PFSK-1 (cell line): ENCODE measurements at regions not wholly inside any gene's neighbourhood (a gene's known extent, or its start where the extent isn't known, plus 50 kb on each side); places are given as distances from the start of the nearest gene placed in this dataset.

Source experiments
- POLR2AphosphoS5 ChIP-seq: IDR thresholded peaks from 2 replicates; pipeline ENCODE4 v1.6.1; 2012; ENCODE audit warnings: low read depth, mild to moderate bottlenecking, control low read depth, low read length, moderate library complexity
- SIN3A ChIP-seq: IDR thresholded peaks from 2 replicates; pipeline ENCODE4 v1.6.1; 2012; ENCODE audit warnings: mild to moderate bottlenecking, low read length, moderate library complexity, borderline replicate concordance; ENCODE audit not compliant: insufficient read depth

- TF ChIP-seq POLR2AphosphoS5 (no peak), SIN3A (no peak)
Measured at GRCh38 chr4:125387770-125388169, 73.0 kb downstream of the FAT4 start.
